Fibroblast of lung (primary cell): ENCODE measurements at regions not wholly inside any gene's neighbourhood (a gene's known extent, or its start where the extent isn't known, plus 50 kb on each side); places are given as distances from the start of the nearest gene placed in this dataset.
"Not testable (repeated sequence)": the region's sequence is repeated elsewhere in the genome, so short reads cannot be mapped to it uniquely, and the experiment has no call there.

Experiments used
- CTCF ChIP-seq, 2 donors: IDR thresholded peaks in 1 of 2; conservative IDR thresholded peaks in 1 of 2; 1 replicate in 1 of 2; 2 replicates in 1 of 2; pipeline ENCODE4 v1.5.1; 2011 to 2012; ENCODE audit warnings: low read length in 2 of 2, control low read depth in 1 of 2, inconsistent platforms in 1 of 2, low read depth in 1 of 2, mild to moderate bottlenecking in 1 of 2
- EZH2 ChIP-seq: IDR thresholded peaks from 2 replicates; pipeline ENCODE4 v1.5.1; 2012; ENCODE audit warnings: low read length, control low read depth, mild to moderate bottlenecking; ENCODE audit errors: missing control alignments

- TF ChIP-seq CTCF (conservative IDR thresholded peaks at IDR 0.05 in 1 of 2, IDR thresholded peaks at IDR 0.05 in 1 of 2; ENCODE audit: low read depth in 1 of 2, low read length in 2 of 2); EZH2: not testable (repeated sequence)
Measured at GRCh38 chr22:48997605-48998004, 830.1 kb downstream of the BRD1 start.
